CD4-positive, alpha-beta T cell treated with Interleukin-2 at 100 ng/mL for 4 hours (primary cell): ENCODE measurements at regions not wholly inside any gene's neighbourhood (a gene's known extent, or its start where the extent isn't known, plus 50 kb on each side); places are given as distances from the start of the nearest gene placed in this dataset.
"Not testable (repeated sequence)": the region's sequence is repeated elsewhere in the genome, so short reads cannot be mapped to it uniquely, and the experiment has no call there.

Source experiments
- DNase-seq: peaks from one replicate; pipeline ENCODE4 v3.0.0-alpha.2; 2020; ENCODE audit warnings: low spot score

DNA sequence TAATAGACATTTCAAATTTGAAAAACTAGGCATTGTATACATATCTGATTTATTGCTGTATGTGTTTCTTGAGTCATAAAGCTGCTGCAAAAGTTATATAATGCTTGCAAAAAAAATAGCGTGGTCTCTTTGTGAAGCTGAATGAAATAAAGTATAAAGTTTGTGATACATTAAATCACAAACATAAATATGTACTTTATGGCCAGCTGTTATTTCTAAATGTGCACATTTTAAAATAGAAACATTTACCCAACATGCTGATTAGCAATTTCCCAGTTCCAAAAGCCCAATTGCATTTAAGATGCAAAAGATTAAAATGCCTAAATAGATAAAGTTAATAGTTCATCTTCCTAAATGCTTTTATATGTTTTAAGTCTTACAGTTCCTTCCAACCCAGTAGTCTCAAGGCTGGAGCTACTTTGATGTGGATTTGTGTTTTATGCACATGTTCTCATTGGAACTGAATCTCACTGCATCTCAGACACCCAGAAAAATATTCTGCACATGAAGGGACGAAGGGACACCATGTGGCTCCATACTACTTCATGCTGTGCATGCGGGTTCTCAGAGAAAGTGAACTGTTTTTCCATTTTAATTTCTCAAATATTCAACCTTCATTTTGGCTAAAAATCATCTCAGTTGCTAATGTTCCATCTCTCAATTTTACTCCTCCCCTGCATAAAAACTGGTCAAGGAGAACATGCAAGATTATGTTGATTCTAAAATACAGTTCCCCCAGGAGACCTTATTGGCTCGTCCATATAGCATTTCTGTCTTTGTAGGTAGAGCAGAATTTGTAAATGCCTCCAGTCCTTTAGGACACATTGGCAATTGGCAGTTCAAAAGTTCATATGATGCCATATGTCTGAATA is 304.6 kb downstream of the MTX2 start:
- no peak for DNase-seq

DNA sequence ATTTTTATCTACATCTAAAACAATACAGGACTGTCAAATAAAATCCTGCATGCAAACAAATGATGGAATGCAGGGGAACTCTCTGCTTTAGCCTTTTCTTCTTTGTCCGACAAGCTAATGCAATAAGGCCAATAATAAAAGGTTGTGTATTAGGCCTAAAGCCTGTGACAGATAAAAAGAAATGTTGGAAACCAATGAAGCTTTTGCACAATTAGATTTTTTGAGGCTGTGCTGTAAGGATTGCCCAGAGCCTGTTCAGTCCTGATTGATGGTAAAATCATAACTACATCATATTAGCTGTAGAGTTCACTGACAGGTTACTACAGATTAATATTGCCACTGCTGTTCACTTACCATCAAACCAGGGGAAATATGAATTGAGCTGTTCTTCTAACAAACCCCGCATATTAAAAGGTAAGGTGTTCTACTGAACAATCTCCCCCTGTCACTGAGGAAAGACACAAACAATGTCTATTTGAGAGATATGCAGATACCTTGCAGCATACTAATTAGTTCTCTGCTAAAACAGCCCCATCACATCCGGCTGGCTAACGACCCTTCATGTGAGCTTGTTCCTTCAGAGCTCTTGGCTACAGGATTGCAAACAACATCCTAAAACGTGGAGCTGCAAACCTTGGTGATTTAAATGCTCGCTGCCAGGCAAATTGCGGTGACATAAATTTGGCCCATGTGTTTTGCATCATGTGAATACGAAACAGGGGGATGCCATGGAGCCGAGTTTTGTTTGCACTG is 305.4 kb downstream of the MTX2 start:
- no peak for DNase-seq

DNA sequence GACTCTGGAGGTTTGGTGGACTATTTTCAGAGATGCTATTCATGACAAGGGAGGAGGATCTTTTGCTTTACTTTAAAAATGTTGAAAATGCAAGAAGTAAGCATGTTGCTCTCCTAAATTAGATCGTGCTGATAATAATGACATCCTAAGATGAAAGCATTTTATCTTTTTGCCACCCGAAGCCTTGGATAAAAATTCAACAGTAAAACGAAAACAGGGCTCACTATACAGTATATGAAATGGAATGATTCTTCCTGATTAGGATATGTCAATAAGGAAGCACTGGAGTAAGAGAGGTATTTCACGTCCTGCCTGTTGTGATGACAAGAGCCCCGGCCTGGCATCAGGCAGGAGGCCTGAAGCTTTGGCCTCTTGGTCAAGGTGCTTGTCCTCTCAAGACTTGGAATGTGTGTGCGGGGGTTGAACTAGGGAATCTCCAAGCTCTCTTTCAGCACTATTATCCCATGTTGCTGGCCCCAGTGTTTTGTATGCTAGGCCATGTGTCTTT is 306.0 kb downstream of the MTX2 start:
- DNase-seq = no peak

DNA sequence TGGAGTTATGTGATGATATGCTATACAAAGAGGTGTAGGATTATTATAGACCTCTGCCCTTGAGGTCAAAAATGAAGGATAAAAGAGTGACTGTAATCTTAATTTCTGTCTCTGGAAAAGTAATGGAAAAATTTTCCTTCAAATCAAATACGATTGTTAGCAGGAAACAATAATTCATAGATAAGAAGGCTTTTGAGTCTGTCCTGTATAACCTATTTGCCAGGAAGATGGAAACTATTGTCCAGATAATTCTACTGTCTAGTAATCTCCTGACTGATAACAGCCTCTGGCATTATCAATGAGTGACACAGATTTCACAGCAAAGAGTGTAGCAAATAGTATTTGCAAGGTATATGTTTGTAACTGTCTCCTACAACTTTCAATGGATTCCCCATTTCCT is 307.8 kb downstream of the MTX2 start:
- DNase-seq = no peak

DNA sequence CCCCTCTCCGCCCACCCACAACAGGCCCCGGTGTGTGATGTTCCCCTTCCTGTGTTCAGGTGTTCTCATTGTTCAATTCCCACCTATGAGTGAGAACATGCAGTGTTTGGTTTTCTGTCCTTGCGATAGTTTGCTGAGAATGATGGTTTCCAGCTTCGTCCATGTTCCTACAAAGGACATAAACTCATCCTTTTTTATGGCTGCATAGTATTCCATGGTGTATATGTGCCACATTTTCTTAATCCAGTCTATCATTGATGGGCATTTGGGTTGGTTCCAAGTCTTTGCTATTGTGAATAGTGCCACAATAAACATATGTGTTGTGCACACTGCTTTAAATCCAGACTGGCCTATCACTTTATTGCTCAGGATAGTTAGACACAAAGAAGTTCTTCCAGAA is 309.1 kb downstream of the MTX2 start:
- not testable (repeated sequence) for DNase-seq

GRCh38 chr2:176579608-176580007 is 310.4 kb downstream of the MTX2 start:
- DNase-seq = no peak

- DNase-seq = no peak
Measured at GRCh38 chr2:176581557-176582165, 312.4 kb downstream of the MTX2 start.

DNA sequence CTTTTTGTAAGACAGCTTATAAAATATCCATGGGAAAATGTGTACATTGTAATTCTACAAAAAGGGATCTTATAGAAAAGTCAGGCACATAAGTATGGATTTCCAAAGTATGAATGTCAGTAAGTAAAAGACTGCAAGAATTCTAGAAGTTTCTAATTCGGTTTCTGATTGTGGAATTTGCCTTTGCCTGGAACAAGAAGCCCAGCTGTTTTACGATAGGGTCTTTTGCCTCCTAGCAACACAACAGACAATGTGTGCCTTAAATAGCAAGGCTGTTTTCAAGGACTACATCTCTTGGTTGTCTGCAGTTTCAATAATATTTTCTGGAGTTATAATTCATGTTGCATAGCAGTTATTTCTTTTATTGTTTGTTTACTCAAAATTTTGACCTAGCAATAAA is 312.9 kb downstream of the MTX2 start:
- DNase-seq = no peak

DNA sequence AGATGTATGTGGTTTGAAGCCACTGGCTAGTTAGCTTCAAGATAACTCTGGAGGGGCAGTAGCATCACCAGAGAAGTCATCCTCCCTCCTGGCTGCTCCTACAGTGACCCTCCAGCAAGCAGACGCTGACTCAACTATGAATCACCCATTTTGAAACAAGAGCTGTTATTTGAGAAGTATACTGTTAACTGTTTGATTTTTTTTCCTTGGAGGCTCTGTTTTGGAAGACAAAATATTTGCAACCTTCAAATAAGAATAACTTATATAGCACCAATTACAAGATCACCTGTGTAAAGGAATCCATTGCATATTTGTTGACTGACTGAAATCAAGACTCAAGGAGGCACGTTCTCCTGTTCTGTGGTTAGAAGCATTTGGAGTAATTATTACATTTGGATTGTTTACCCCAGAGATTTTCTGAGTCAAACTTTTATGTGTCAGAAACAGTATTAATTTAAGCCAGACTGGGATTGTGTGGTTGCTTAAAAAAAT is 313.8 kb downstream of the MTX2 start:
- DNase-seq = no peak

DNA sequence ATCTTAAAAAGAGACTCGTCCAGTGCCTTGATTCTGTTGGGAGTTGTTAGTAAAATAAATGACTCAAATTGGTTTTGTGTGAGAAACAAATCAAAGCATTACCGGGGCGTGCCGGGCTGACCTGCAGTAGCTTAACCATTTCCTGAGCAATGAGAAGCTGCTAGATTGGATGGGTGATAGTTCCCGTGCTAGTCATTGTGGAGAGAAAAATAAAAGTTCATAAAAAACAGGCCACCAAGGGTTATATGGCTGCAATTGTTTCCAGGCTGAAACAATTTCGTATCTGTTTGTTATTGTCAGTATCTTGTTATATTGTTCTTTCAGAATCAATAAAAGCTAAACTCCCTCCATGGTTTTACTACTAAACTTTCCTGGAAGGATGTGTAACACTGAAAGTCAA is 314.4 kb downstream of the MTX2 start:
- DNase-seq = no peak

GRCh38 chr2:176584333-176584732 is 315.1 kb downstream of the MTX2 start:
- no peak for DNase-seq

GRCh38 chr2:176585291-176585690 is 316.0 kb downstream of the MTX2 start:
- DNase-seq = no peak

- no peak for DNase-seq
Measured at GRCh38 chr2:176585791-176586190, 316.5 kb downstream of the MTX2 start.

DNA sequence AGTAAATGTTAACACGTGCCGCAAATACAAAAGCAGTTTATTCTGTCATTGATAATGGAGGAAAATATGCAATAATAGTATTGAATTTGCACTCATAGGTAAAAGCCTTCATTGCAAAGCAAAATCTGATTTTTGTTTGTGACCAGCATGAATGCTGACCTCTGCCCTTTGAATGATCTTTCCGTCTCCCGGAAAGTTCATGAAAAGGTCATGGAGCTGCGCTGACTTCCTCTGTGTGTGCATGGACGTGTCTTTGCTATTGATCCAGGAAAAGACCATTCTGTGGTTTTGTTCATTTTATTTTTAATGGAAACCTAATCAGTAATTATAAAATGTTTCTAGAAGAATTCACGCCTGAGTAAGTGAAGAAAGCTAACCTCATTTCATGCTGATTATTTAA is 320.0 kb downstream of the MTX2 start:
- no peak for DNase-seq

DNA sequence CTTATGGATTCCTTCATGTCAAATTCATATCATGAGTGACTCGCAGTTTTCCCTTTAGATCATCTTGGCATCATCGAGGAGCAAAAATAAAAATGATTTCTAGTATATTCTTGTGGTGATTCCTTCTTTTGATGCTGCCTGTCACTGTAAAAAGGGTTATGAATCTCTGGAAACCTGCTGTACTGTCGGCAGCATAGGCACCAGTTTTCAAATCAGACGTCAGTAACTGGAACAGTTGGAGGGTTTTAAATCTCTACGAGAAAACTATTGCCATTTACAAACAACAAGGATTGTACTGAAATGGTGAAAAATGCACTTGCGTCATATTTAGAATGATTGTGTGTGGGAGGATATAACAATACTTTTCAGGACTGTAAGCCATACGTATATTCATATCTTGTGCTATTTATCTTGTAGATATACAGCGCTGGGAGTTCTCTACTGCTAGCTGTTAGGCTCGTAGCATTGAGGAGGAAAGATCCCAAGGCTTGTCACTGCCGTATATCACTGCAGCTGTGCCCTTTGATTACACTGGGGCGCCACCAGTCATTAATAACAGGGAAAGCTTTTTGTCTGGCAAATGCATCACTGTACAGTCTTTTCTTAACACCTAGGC is 320.7 kb downstream of the MTX2 start:
- no peak for DNase-seq

- no peak for DNase-seq
Measured at GRCh38 chr2:176592216-176592615, 323.0 kb downstream of the MTX2 start.

DNA sequence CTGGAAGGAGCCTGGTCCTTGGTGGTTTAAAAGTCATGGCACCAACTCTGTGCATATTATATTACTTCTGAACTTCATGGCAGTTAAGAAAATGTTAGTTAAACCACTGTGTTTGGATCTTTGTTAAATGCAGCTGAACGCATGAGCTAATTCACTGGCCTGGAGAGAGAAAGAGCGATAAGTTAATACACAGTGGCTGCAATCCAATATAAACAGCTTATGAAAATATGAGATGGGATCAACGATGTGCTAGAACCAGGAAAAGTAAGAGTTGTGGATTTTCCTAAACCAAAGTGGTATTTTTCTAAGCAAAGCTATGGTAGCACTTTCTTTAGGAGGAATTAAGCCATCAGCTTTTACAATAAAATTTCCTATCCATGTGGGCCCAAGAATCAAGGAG is 326.7 kb downstream of the MTX2 start:
- DNase-seq = no peak

GRCh38 chr2:176597916-176598315 is 328.7 kb downstream of the MTX2 start:
- no peak for DNase-seq

DNA sequence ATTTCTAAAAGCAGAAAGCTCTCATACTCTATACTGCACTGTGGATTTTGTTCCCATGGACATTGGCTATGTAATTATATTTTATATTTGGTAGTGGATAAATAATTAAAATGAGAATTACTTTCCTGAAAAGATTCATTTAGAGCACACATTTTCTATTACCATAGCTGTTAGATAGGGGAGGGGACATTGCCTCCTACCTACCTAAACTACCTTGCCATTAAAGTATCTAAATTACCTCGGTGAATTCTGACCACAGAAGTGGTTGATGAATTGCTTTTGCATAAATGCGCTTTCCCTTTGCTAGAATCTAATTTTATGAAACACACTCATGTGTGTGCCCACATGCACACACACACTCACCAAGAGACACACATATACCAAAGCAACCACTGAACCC is 329.1 kb downstream of the MTX2 start:
- no peak for DNase-seq

DNA sequence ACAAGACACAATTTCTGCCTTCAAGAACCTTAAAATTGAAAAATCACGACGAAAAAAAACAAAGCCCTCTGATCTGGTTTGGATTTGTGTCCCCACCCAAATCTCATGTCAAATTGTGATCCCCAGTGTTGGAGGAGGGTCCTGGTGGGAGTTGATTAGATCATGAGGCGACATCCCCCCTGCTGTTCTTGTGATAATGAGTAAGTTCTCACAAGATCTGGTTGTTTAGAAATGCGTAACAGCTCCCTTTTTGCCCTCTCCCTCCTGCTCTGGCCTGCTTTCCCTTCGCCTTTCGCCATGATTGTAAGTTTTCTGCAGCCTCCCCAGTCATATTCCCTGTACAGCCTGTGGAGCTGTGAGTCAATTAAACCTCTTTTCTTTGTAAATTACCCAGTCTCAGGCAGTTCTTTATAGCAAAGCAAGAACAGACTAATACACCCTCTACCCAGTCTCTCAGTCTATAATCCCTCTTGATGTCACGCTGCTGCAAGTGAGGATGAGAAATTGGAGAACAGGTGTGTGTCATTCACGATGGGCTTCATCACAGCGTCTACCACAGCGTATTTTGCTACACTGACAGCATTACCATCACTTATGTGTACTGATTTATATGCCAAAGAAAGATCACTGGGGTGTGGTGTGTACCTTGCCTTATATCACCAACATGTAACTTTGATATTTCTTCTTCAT is 330.7 kb downstream of the MTX2 start:
- no peak for DNase-seq

DNA sequence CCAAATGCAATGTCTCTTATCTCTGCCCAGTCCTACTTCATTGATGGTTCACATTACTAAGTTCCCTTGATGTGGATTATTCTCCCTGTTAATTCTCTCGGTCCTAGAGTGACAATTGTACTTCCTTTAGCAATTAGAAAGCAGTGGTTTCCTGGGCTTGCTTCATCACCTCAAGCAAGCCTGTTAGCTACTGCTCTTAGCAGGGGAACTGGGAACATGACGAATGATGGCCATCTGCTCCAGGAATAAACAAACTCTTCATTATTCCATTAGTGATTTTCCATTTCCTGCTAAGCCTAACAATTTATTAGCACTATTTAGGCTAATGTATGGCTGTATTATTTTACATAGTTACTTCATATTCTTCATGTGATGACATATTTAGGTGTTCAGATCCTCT is 331.8 kb downstream of the MTX2 start:
- no peak for DNase-seq

GRCh38 chr2:176612036-176612435 is 342.8 kb downstream of the MTX2 start:
- DNase-seq = no peak
